ENCODE measurements at regions not wholly inside any gene's neighbourhood (a gene's known extent, or its start where the extent isn't known, plus 50 kb on each side); places are given as distances from the start of the nearest gene placed in this dataset.

- H3K36me3 Mint-ChIP-seq (ENCODE audit: insufficient read depth), result peaks cover 2% of the 10 kb centered on the region
- peaks cover 29% of the 10 kb centered on the region for H3K27me3 Mint-ChIP-seq
- H3K4me3 Mint-ChIP-seq, result no peak overlapping the region
- ATAC-seq (replicated peaks; ENCODE audit: extremely low read depth, poor library complexity, severe bottlenecking) (no peak), DNase-seq (ENCODE audit: low spot score in 2 of 2) (no peak)
- H3K4me1 Mint-ChIP-seq, result no peaks in the 10 kb centered on the region
- H3K27ac Mint-ChIP-seq (ENCODE audit: low read depth), result no peak overlapping the region
- H3K9me3 Mint-ChIP-seq, result no peaks in the 10 kb centered on the region
Measured at GRCh38 chr2:45278365-45279078, 269.3 kb upstream of the SIX2 start.

- Mint-ChIP-seq H3K4me1 (no peaks in the 10 kb centered on the region), H3K36me3 (ENCODE audit: insufficient read depth) (no peaks in the 10 kb centered on the region), H3K4me3 (no peak overlapping the region), H3K27me3 (peaks cover 29% of the 10 kb centered on the region), H3K27ac (ENCODE audit: low read depth) (no peak overlapping the region), H3K9me3 (no peaks in the 10 kb centered on the region)
- no peak for DNase-seq (ENCODE audit: low spot score in 2 of 2)
- no peak for ATAC-seq (replicated peaks; ENCODE audit: extremely low read depth, poor library complexity, severe bottlenecking)
Measured at GRCh38 chr2:45276914-45277313, 267.7 kb upstream of the SIX2 start.

- DNase-seq (ENCODE audit: low spot score in 2 of 2), result no peak
- H3K36me3 Mint-ChIP-seq (ENCODE audit: insufficient read depth), result no peaks in the 10 kb centered on the region
Measured at GRCh38 chr2:45275806-45276205, 266.6 kb upstream of the SIX2 start.

GRCh38 chr2:45275242-45275805, 266.1 kb upstream of the SIX2 start:
- Mint-ChIP-seq H3K9me3 (no peaks in the 10 kb centered on the region), H3K4me1 (no peaks in the 10 kb centered on the region), H3K27me3 (peaks cover 27% of the 10 kb centered on the region), H3K27ac (ENCODE audit: low read depth) (no peak overlapping the region), H3K4me3 (no peak overlapping the region), H3K36me3 (ENCODE audit: insufficient read depth) (no peaks in the 10 kb centered on the region)
- ATAC-seq (replicated peaks; ENCODE audit: extremely low read depth, poor library complexity, severe bottlenecking) (no peak), DNase-seq (ENCODE audit: low spot score in 2 of 2) (no peak)

More at GRCh38 chr2:45275806-45276205, 266.6 kb upstream of the SIX2 start:
- H3K4me3 Mint-ChIP-seq, result no peak overlapping the region
- ATAC-seq (replicated peaks; ENCODE audit: extremely low read depth, poor library complexity, severe bottlenecking), result no peak
- H3K9me3 Mint-ChIP-seq, result no peaks in the 10 kb centered on the region
- no peaks in the 10 kb centered on the region for H3K4me1 Mint-ChIP-seq
- H3K27ac Mint-ChIP-seq (ENCODE audit: low read depth), result no peak overlapping the region
- peaks cover 27% of the 10 kb centered on the region for H3K27me3 Mint-ChIP-seq

- H3K36me3 Mint-ChIP-seq (ENCODE audit: insufficient read depth), result no peaks in the 10 kb centered on the region
- peaks cover 31% of the 10 kb centered on the region for H3K27me3 Mint-ChIP-seq
- H3K4me1 Mint-ChIP-seq, result no peaks in the 10 kb centered on the region
- no peaks in the 10 kb centered on the region for H3K9me3 Mint-ChIP-seq
- no peak for DNase-seq (ENCODE audit: low spot score in 2 of 2)
- no peak for ATAC-seq (replicated peaks; ENCODE audit: extremely low read depth, poor library complexity, severe bottlenecking)
- no peak overlapping the region for H3K27ac Mint-ChIP-seq (ENCODE audit: low read depth)
- no peak overlapping the region for H3K4me3 Mint-ChIP-seq
Measured at GRCh38 chr2:45274250-45274926, 265.1 kb upstream of the SIX2 start.

GRCh38 chr2:45273412-45274249, 264.4 kb upstream of the SIX2 start:
- Mint-ChIP-seq H3K27ac (ENCODE audit: low read depth) (no peak overlapping the region), H3K9me3 (no peaks in the 10 kb centered on the region), H3K4me1 (no peaks in the 10 kb centered on the region), H3K27me3 (peaks cover 31% of the 10 kb centered on the region), H3K4me3 (no peak overlapping the region), H3K36me3 (ENCODE audit: insufficient read depth) (no peaks in the 10 kb centered on the region)
- no peak for DNase-seq (ENCODE audit: low spot score in 2 of 2)
- no peak for ATAC-seq (replicated peaks; ENCODE audit: extremely low read depth, poor library complexity, severe bottlenecking)

- no peak overlapping the region for H3K4me3 Mint-ChIP-seq
- DNase-seq (ENCODE audit: low spot score in 2 of 2) (no peak), ATAC-seq (replicated peaks; ENCODE audit: extremely low read depth, poor library complexity, severe bottlenecking) (no peak)
- no peak overlapping the region for H3K27ac Mint-ChIP-seq (ENCODE audit: low read depth)
- H3K4me1 Mint-ChIP-seq, result no peaks in the 10 kb centered on the region
- H3K27me3 Mint-ChIP-seq, result peaks cover 31% of the 10 kb centered on the region
- no peaks in the 10 kb centered on the region for H3K9me3 Mint-ChIP-seq
- H3K36me3 Mint-ChIP-seq (ENCODE audit: insufficient read depth), result no peaks in the 10 kb centered on the region
Measured at GRCh38 chr2:45272549-45273265, 263.5 kb upstream of the SIX2 start.

- Mint-ChIP-seq H3K27ac (ENCODE audit: low read depth) (no peak overlapping the region), H3K4me3 (no peak overlapping the region), H3K36me3 (ENCODE audit: insufficient read depth) (no peaks in the 10 kb centered on the region), H3K4me1 (no peaks in the 10 kb centered on the region), H3K9me3 (no peaks in the 10 kb centered on the region), H3K27me3 (peaks cover 51% of the 10 kb centered on the region)
- DNase-seq (ENCODE audit: low spot score in 2 of 2) (no peak), ATAC-seq (replicated peaks; ENCODE audit: extremely low read depth, poor library complexity, severe bottlenecking) (no peak)
Measured at GRCh38 chr2:45269149-45269793, 260.0 kb upstream of the SIX2 start.

- no peaks in the 10 kb centered on the region for H3K4me1 Mint-ChIP-seq
- H3K36me3 Mint-ChIP-seq (ENCODE audit: insufficient read depth), result no peaks in the 10 kb centered on the region
- no peak for DNase-seq (ENCODE audit: low spot score in 2 of 2)
- H3K4me3 Mint-ChIP-seq, result no peak overlapping the region
- no peaks in the 10 kb centered on the region for H3K9me3 Mint-ChIP-seq
- peaks cover 58% of the 10 kb centered on the region for H3K27me3 Mint-ChIP-seq
- H3K27ac Mint-ChIP-seq (ENCODE audit: low read depth), result no peak overlapping the region
- no peak for ATAC-seq (replicated peaks; ENCODE audit: extremely low read depth, poor library complexity, severe bottlenecking)
Measured at GRCh38 chr2:45268631-45269030, 259.4 kb upstream of the SIX2 start.

- Mint-ChIP-seq H3K4me3 (no peak overlapping the region), H3K27ac (ENCODE audit: low read depth) (no peak overlapping the region), H3K36me3 (ENCODE audit: insufficient read depth) (no peaks in the 10 kb centered on the region), H3K27me3 (peaks cover 72% of the 10 kb centered on the region), H3K4me1 (no peaks in the 10 kb centered on the region), H3K9me3 (no peaks in the 10 kb centered on the region)
- ATAC-seq (replicated peaks; ENCODE audit: extremely low read depth, poor library complexity, severe bottlenecking) (no peak), DNase-seq (ENCODE audit: low spot score in 2 of 2) (no peak)
Measured at GRCh38 chr2:45267062-45267792, 258.0 kb upstream of the SIX2 start.

GRCh38 chr2:45265336-45265735, 256.1 kb upstream of the SIX2 start:
- DNase-seq (ENCODE audit: low spot score in 2 of 2) (no peak), ATAC-seq (replicated peaks; ENCODE audit: extremely low read depth, poor library complexity, severe bottlenecking) (no peak)
- Mint-ChIP-seq H3K27me3 (peaks cover 69% of the 10 kb centered on the region), H3K9me3 (no peaks in the 10 kb centered on the region), H3K27ac (ENCODE audit: low read depth) (no peak overlapping the region), H3K4me1 (no peaks in the 10 kb centered on the region), H3K4me3 (no peak overlapping the region), H3K36me3 (ENCODE audit: insufficient read depth) (no peaks in the 10 kb centered on the region)

Data from central memory CD8-positive, alpha-beta T cell (primary cell).